Testis (tissue), 2 donors: ENCODE measurements at regions not wholly inside any gene's neighbourhood (a gene's known extent, or its start where the extent isn't known, plus 50 kb on each side); places are given as distances from the start of the nearest gene placed in this dataset.

Experiments used
- POLR2A ChIP-seq: fragments of 450-650 bp; IDR thresholded peaks from one replicate; pipeline ENCODE4 v1.6.1; 2017; ENCODE audit warnings: antibody characterized with exemption, mild to moderate bottlenecking, moderate library complexity
- TF ChIP-seq, protein P1 (sequence below), 3 experiments: fragments of 450-650 bp in 2 of 3; fragments of 200-600 bp in 1 of 3; sonication (generic) in 1 of 3; IDR thresholded peaks; one replicate each; pipeline ENCODE4 v1.5.1; 2016 to 2019; ENCODE audit warnings: antibody characterized with exemption in 3 of 3, mild to moderate bottlenecking in 2 of 3, moderate library complexity in 1 of 3

DNA sequence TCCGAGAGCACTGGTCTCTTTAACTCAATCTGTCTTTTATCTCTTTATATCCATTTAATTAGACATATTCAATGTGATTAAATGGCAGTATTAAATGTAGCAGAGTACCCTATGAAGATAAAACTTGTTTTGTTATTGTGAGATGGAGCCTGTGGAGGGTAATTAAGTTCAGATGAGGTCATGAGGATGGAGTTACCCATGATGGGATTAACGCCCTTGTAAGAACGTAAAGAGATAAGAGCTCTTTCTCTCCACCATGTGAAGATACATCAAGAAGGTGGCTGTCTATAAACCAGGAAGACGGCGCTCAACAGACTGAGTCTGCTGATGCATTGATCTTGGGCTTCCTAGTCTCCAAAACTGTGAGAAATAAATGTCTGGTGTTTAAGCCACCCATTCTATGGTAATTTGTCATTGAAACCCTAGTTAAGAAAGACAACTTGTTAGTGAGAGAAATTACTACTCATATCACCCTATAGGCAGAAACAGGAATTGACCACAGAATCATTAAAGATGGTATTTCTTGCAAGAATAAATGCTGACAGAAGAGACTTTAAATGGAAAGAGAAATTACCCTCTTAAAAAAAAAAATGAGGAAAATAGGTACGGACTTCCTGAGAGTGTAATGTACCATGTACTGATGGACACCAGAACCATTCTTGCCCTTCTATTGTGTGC, 738.7 kb upstream of the CHAC2 start:
- TF ChIP-seq, protein P1, sequence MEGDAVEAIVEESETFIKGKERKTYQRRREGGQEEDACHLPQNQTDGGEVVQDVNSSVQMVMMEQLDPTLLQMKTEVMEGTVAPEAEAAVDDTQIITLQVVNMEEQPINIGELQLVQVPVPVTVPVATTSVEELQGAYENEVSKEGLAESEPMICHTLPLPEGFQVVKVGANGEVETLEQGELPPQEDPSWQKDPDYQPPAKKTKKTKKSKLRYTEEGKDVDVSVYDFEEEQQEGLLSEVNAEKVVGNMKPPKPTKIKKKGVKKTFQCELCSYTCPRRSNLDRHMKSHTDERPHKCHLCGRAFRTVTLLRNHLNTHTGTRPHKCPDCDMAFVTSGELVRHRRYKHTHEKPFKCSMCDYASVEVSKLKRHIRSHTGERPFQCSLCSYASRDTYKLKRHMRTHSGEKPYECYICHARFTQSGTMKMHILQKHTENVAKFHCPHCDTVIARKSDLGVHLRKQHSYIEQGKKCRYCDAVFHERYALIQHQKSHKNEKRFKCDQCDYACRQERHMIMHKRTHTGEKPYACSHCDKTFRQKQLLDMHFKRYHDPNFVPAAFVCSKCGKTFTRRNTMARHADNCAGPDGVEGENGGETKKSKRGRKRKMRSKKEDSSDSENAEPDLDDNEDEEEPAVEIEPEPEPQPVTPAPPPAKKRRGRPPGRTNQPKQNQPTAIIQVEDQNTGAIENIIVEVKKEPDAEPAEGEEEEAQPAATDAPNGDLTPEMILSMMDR (IDR thresholded peaks at IDR 0.05), result peak in 1 of 3 experiments; percentile 19
- no peak for TF ChIP-seq POLR2A
